Nucleus accumbens (tissue), 56 donors: ENCODE measurements at regions not wholly inside any gene's neighbourhood (a gene's known extent, or its start where the extent isn't known, plus 50 kb on each side); places are given as distances from the start of the nearest gene placed in this dataset.
"Not testable (repeated sequence)": the region's sequence is repeated elsewhere in the genome, so short reads cannot be mapped to it uniquely, and the experiment has no call there.

Experiments
- DNase-seq, 56 donors: peaks; one replicate each; lab custom pipeline; 2025; lab: John Stamatoyannopoulos, UW

- no peak for DNase-seq
Measured at GRCh38 chr3:22729981-22730380, 473.1 kb upstream of the UBE2E2 start.

DNA sequence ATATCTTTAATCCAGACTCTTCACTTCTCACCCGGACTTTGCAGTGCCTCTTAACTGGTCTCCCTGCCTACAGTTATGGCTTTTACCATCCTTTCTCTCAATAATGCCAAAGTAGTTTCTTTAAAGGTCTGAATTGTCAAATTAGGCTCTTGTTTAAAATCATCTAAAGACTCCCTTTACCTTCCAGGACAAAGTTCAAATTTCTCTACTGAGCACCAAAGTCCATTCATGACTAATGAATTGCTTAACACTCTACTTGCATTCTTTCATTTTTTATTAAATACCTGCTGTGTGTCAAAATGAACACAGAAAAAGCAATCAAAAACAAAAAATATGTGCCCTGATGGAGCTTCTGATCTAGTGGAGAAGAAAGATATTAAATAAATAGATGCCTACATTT is 472.4 kb upstream of the UBE2E2 start:
- no peak for DNase-seq

GRCh38 chr3:22731901-22732300 is 471.2 kb upstream of the UBE2E2 start:
- DNase-seq: no peak

GRCh38 chr3:22732641-22733040 is 470.5 kb upstream of the UBE2E2 start:
- no peak for DNase-seq

DNA sequence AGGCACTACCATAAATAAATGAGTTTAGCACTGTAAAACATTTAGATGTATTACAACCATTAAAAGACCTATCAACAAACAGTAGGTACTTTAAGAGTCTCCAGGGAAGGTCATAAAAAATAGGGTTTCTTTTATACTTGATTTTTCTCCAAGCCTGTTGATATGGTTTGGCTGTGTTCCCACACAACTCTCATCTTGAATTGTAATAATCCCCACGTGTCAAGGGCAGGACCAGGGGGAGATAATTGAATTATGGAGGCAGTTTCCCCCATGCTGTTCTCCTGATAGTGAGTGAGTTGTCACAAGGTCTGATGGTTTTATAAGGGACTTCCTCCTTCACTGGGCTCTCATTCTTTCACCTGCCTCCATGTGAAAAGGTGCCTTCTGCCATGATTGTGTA is 468.9 kb upstream of the UBE2E2 start:
- no peak for DNase-seq

DNA sequence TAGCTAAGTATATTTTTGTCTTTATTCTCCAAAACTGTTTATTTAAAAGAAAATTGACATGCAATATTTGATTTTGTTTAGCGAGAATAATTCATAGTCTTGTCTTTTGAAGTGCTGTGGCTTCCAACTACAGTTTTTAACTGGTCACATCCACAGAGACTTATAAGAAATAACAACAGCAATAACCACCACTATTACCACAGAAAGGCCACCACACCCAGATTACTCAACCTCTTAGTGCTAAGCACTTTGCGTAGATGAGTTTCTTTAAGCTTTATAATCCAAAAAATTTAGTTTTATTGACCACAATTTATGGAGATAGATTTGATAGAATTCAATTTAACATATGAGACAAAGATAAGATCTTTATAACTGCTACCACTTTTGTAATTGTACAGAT is 468.4 kb upstream of the UBE2E2 start:
- DNase-seq: no peak

GRCh38 chr3:22735373-22735772 is 467.8 kb upstream of the UBE2E2 start:
- no peak for DNase-seq

GRCh38 chr3:22743386-22743785 is 459.7 kb upstream of the UBE2E2 start:
- not testable (repeated sequence) for DNase-seq

DNA sequence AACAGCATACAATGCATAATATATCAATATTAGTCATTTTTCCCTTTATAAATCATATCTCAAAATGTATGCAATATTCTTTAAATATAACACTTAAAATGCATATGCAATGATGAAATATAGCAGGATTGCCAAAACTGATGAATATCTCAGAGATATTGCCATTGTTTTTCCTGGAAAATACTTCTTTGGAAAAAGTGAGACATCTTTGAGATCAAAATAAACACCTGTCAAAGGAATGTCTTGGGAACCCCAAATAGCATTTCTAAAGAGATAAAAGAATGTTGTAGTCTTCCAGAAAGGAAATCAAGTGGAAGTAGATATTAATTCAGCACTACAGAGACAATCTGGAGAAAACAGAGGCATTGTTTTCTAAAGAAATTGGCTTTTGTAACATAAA is 457.8 kb upstream of the UBE2E2 start:
- no peak for DNase-seq

DNA sequence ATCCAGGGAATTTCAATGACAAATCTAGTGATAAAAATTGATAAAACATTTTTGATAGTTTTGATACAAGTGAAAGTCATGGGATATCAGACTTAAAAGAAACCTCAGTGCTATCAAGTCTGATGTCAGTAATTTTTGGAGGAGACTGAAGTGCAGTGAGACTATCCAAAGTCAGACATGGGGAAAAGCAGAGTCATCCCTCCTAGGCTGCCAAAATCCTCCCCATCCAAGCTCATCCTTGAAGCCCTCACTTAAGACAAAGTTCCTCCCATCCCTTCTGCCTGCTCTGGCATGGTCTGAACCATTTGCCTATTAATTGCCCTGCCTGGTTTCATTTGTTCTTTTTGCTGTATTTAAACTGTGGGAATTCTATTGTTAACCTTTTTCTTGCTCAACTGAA is 456.9 kb upstream of the UBE2E2 start:
- DNase-seq: no peak

DNA sequence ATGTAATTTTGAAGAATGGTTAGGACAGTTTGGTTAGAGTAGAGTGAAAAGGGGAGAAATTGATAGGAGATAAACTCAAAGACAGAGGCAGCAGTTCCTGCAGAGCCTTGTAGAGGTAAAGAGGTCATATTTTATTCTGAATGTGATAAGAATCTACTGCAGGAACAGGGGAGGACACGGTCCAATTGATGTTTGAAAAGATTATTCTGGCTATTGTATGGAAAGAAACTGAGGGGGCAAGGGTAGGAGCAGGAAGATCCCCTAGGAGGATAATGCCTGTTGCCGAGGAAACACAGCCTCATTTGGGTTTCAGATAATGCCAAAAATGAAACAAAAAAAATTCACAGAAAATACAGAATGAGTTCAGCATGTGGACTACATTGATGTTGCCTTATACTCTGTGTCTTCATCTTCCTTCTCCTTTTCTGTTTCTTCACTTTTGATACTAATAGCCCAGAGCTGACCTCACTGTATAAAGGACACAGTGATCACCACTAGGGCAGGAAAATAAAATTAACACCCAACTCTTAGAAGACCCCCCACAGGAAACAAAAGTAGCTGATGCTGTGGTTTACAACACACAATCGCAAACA is 454.6 kb upstream of the UBE2E2 start:
- no peak for DNase-seq

DNA sequence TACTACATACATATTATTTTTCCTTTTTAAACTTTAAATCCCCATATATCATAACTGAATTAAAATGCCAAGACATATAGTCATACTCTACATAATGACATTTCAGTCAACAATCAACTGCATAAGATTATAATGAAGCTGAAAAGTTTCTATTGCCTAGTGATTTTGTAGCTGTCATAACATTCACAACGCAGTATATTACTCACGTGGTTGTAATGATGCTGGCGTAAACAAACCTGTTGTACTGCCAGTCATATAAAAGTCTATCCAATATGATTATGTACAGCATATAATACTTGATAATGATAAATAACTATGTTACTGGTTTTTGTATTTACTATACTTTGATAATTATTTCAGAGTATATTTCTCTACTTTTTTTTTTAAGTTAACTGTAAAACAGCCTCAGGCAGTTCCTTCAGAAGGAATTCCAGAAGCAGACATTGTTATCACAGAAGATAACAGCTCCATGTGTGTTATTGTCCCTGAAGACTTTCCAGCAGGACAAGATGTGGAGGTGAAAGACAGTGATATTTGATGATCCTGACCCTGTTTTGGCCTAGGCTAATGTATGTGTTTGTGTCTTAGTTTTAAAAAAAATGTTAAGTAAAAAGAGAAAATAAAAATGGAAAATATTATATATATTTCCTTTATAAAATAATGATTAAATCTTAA is 443.4 kb upstream of the UBE2E2 start:
- DNase-seq: no peak

- DNase-seq: no peak
Measured at GRCh38 chr3:22765679-22766078, 437.4 kb upstream of the UBE2E2 start.

- no peak for DNase-seq
Measured at GRCh38 chr3:22777834-22778233, 425.3 kb upstream of the UBE2E2 start.

DNA sequence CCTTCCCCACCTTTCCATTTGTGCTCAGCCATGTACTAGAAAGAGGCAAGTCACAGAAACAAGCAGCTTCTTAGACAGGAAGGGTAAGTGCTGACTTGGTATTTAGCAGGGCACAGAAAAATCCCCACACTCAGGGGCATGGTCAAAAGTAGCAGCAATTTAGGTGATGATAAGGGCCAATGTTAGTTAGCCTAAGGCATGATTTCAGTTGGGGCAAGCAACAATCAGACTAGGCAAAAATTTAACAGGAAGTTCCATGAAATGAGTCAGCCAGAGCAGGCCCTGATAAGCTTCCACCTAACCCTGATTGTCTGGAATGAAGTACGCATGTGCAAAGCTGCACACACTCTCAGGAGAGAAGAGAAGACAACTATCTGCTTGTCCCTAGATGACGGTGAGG is 423.4 kb upstream of the UBE2E2 start:
- DNase-seq: no peak

DNA sequence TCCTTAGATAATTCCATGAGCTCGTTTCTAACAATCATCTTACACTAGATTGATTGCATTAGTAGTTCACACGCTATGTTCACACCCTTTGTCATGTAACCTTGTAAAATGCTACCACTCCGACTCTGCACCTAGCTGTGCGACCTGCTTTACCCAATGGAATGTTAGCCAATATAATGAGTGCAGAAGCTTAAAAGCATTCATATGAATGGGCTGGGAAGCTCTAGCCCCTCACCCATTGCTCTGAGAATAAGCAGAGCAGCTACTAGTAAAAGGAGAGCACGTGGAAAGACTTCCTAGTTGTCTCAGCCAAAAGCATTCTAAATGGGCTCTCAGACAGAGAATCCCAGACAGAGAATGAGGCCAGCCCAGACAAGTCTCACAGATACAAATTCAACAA is 410.6 kb upstream of the UBE2E2 start:
- DNase-seq: no peak

DNA sequence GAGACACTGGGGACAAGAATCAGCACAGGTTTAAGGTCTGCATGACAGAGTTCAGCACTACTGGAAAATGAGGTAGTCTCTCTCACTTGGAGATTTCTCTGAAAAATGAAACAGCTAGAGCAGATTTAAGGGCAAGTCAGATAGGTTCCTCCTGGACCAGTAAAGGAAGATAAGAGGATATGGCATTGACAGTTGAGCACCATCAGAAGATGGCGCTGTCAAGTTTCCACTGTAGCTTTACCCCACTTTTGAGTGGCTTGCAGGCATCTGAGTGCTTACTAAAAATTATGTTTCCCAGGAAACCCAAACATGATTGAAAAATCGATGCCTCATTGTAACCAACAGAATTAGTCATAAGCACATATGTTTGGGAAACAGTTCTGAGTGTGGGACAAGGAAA is 407.2 kb upstream of the UBE2E2 start:
- DNase-seq: no peak

DNA sequence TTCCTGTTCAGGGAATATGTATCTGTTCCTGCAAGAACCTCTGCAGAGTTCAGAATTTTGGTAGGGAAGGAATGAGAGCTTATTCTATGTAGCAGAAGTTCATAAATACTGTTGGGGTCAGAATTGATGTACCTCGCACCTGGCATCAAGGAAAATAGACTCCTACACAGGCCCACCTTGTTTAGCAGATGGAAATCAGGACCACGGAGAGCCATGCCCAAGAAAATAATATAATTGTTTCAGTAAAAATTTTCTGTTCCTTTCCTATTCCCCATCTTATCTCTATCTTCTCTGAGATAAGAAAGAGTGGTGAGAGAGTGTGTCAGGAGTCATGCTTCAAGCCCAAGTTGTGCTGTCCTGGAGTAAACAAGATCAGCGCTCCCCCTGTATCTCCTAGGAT is 404.7 kb upstream of the UBE2E2 start:
- DNase-seq: no peak

DNA sequence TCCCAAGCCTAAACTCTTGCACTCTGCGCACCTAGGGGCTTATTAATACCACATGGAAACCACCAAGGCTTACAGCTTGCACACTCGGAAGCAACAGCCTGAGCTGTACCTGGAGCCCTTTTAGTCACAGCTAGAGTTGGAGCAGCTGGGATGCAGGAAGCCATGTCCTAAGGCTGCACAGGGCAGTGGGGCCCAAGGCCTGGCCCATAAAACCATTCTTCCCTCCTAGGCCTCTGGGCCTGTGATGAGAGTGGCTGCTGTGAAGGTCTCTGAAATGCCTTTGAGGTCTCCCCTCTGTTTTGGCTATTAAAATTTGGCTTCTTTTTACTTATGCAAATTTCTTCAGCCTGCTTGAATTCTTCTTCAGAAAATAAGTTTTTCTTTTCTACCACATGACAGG is 383.9 kb upstream of the UBE2E2 start:
- DNase-seq: no peak

- no peak for DNase-seq
Measured at GRCh38 chr3:22835041-22835440, 368.1 kb upstream of the UBE2E2 start.

DNA sequence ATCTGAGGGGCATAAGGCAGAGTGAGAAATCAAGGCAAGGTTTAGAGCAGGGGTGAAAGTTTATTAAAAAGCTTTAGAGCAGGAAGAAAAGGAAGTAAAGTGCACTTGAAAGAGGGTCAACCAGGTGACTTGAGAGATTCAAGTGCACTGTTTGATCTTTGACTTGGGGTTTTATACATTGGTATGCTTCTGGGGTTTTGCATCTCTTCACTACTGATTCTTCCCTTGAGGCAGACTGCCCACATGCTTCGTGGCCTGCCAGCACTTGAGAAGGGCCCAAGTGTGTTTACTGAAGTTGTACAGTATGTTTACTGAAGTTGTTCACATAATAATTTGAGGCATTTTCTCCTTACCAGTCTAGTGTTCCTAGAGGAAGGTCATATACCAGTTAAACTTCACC is 367.0 kb upstream of the UBE2E2 start:
- no peak for DNase-seq

- DNase-seq: no peak
Measured at GRCh38 chr3:22843854-22844253, 359.3 kb upstream of the UBE2E2 start.

DNA sequence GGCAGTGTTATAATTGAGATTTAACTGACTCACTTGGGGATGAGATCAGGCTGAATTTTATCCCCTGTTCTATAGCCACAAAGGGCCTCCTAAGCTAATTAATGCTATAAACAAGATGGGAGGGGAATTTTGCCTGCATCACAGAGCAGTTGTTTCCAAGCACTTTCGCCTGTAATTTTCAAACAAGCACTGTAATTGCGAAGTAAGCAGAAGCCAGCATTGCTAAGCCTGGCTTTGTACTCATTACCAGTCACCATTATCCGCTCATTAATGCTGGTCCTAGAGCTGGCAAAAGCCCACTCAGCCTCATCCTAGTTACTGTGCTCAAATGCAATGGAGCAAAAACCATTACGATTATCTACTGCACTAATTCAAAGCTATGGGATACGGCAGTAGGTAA is 356.6 kb upstream of the UBE2E2 start:
- no peak for DNase-seq
